ENCODE measurements at regions not wholly inside any gene's neighbourhood (a gene's known extent, or its start where the extent isn't known, plus 50 kb on each side); places are given as distances from the start of the nearest gene placed in this dataset.

- H3K36me3 ChIP-seq (ENCODE audit: control insufficient read depth in 2 of 3, insufficient read depth in 3 of 3, low read length in 3 of 3) = no peaks in the 10 kb centered on the region
- no peaks in the 10 kb centered on the region for H3K4me1 ChIP-seq (ENCODE audit: control insufficient read depth in 2 of 2, insufficient read depth in 2 of 2, low read length in 2 of 2)
- ChIA-PET POLR2A (no interaction called here), CTCF (no interaction called here)
- no peak overlapping the region for H3K4me3 ChIP-seq (ENCODE audit: low read length)
- Mint-ChIP-seq H3K27ac (no peak overlapping the region), H3K27me3 (peaks cover 0 to 10% (median 0%) of the 10 kb centered on the region in 5 donors), H3K36me3 (peaks cover 0 to 3% (median 0%) of the 10 kb centered on the region in 5 donors), H3K4me3 (no peak overlapping the region), H3K4me1 (no peaks in the 10 kb centered on the region), H3K9me3 (peaks cover 0 to 5% (median 0%) of the 10 kb centered on the region in 11 donors)
- H3K27ac ChIP-seq (ENCODE audit: low read depth, low read length) = no peak overlapping the region
- ATAC-seq (no peak), DNase-seq (no peak)
- intact Hi-C loops (cut with micrococcal nuclease) = no loop called here
- no peaks in the 10 kb centered on the region for H3K9me3 ChIP-seq (ENCODE audit: control insufficient read depth in 2 of 3, low read length in 3 of 3)
- no peaks in the 10 kb centered on the region for H3K27me3 ChIP-seq (ENCODE audit: control insufficient read depth in 2 of 2, insufficient read depth in 2 of 2, low read length in 2 of 2)
Observed at GRCh38 chr11:127601578-127601977, 601.0 kb upstream of the KIRREL3 start.

DNA sequence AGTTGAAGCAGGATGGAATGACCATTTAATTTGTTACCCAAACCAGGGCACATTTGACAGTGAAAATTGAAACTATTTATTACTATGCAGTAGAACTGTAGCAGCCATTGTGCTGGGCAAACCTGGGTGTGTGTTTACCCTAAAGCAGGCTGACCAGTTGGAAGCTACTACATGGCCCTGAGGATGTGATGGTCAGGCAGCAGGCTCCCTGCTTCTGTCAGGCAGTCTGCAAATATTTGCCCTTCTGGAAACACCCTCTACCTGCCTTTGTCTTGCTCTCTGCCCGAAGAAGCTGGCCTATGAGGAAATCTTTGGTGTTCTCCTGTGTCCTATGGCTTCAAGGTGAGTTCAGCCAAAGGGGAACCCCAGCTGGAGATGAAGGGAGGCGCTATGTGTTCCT, 600.1 kb upstream of the KIRREL3 start:
- Mint-ChIP-seq H3K4me3 (no peak overlapping the region), H3K9me3 (peaks cover 0 to 5% (median 0%) of the 10 kb centered on the region in 11 donors), H3K27ac (no peak overlapping the region), H3K4me1 (no peaks in the 10 kb centered on the region), H3K27me3 (peaks cover 0 to 15% (median 0%) of the 10 kb centered on the region in 5 donors), H3K36me3 (peaks cover 0 to 3% (median 0%) of the 10 kb centered on the region in 5 donors)
- DNase-seq (no peak), ATAC-seq (no peak)
- no peaks in the 10 kb centered on the region for H3K36me3 ChIP-seq (ENCODE audit: control insufficient read depth in 2 of 3, insufficient read depth in 3 of 3, low read length in 3 of 3)
- POLR2A ChIA-PET = no interaction called here
- H3K9me3 ChIP-seq (ENCODE audit: control insufficient read depth in 2 of 3, low read length in 3 of 3) = no peaks in the 10 kb centered on the region
- H3K27ac ChIP-seq (ENCODE audit: low read depth, low read length) = no peak overlapping the region
- CTCF ChIA-PET = no interaction called here
- no peaks in the 10 kb centered on the region for H3K27me3 ChIP-seq (ENCODE audit: control insufficient read depth in 2 of 2, insufficient read depth in 2 of 2, low read length in 2 of 2)
- intact Hi-C loops (cut with micrococcal nuclease) = no loop called here
- H3K4me1 ChIP-seq (ENCODE audit: control insufficient read depth in 2 of 2, insufficient read depth in 2 of 2, low read length in 2 of 2) = no peaks in the 10 kb centered on the region
- no peak overlapping the region for H3K4me3 ChIP-seq (ENCODE audit: low read length)

DNA sequence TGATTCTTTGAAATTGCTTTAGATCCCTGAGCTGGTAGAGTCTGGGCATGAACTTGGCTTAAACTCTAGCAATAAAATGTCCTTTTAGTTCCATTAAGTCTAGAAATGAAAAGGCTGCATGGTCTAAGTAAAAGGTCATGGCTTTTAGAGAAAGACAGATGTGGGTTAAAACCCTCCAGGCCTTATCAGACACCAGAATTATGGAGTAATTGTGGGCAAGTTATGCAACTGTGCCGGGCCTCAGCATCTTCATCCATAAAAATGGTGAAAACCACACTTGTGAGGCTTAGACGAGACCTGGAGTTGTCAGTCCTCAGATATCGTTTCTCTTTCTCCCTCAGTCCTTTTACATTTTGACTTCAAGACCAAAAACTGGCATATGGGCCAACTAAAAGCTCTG, 597.9 kb upstream of the KIRREL3 start:
- no peak overlapping the region for H3K27ac Mint-ChIP-seq
- Histone ChIP-seq H3K4me1 (ENCODE audit: control insufficient read depth in 2 of 2, insufficient read depth in 2 of 2, low read length in 2 of 2) (no peaks in the 10 kb centered on the region), H3K36me3 (ENCODE audit: control insufficient read depth in 2 of 3, insufficient read depth in 3 of 3, low read length in 3 of 3) (no peaks in the 10 kb centered on the region), H3K4me3 (ENCODE audit: low read length) (no peak overlapping the region), H3K27me3 (ENCODE audit: control insufficient read depth in 2 of 2, insufficient read depth in 2 of 2, low read length in 2 of 2) (no peaks in the 10 kb centered on the region), H3K9me3 (ENCODE audit: control insufficient read depth in 2 of 3, low read length in 3 of 3) (no peaks in the 10 kb centered on the region), H3K27ac (ENCODE audit: low read depth, low read length) (no peak overlapping the region)
- peaks cover 0 to 4% (median 0%) of the 10 kb centered on the region in 11 donors for H3K9me3 Mint-ChIP-seq
- ATAC-seq (no peak), DNase-seq (no peak)
- ChIA-PET POLR2A (no interaction called here), CTCF (no interaction called here)
- H3K4me1 Mint-ChIP-seq = no peaks in the 10 kb centered on the region
- H3K27me3 Mint-ChIP-seq = peaks cover 0 to 10% (median 0%) of the 10 kb centered on the region in 5 donors
- no peak overlapping the region for H3K4me3 Mint-ChIP-seq
- no peaks in the 10 kb centered on the region for H3K36me3 Mint-ChIP-seq
- intact Hi-C loops (cut with micrococcal nuclease) = no loop called here

GRCh38 chr11:127596433-127596832, 595.9 kb upstream of the KIRREL3 start:
- DNase-seq = no peak
- no peaks in the 10 kb centered on the region for H3K4me1 ChIP-seq (ENCODE audit: control insufficient read depth in 2 of 2, insufficient read depth in 2 of 2, low read length in 2 of 2)
- Mint-ChIP-seq H3K36me3 (no peaks in the 10 kb centered on the region), H3K27ac (no peak overlapping the region), H3K27me3 (peaks cover 0 to 5% (median 0%) of the 10 kb centered on the region in 5 donors), H3K9me3 (peaks cover 0 to 6% (median 0%) of the 10 kb centered on the region in 11 donors), H3K4me3 (no peak overlapping the region), H3K4me1 (no peaks in the 10 kb centered on the region)
- no peaks in the 10 kb centered on the region for H3K36me3 ChIP-seq (ENCODE audit: control insufficient read depth in 2 of 3, insufficient read depth in 3 of 3, low read length in 3 of 3)
- ChIA-PET POLR2A (no interaction called here), CTCF (no interaction called here)
- H3K27ac ChIP-seq (ENCODE audit: low read depth, low read length) = no peak overlapping the region
- no peak for ATAC-seq
- H3K27me3 ChIP-seq (ENCODE audit: control insufficient read depth in 2 of 2, insufficient read depth in 2 of 2, low read length in 2 of 2) = no peaks in the 10 kb centered on the region
- H3K4me3 ChIP-seq (ENCODE audit: low read length) = no peak overlapping the region
- H3K9me3 ChIP-seq (ENCODE audit: control insufficient read depth in 2 of 3, low read length in 3 of 3) = no peaks in the 10 kb centered on the region
- intact Hi-C loops (cut with micrococcal nuclease) = no loop called here

- H3K36me3 Mint-ChIP-seq = peaks cover 0 to 3% (median 0%) of the 10 kb centered on the region in 5 donors
- DNase-seq = no peak
- H3K9me3 ChIP-seq (ENCODE audit: control insufficient read depth in 2 of 3, low read length in 3 of 3) = no peaks in the 10 kb centered on the region
- no peaks in the 10 kb centered on the region for H3K27me3 ChIP-seq (ENCODE audit: control insufficient read depth in 2 of 2, insufficient read depth in 2 of 2, low read length in 2 of 2)
- intact Hi-C loops (cut with micrococcal nuclease) = no loop called here
- no peak overlapping the region for H3K27ac ChIP-seq (ENCODE audit: low read depth, low read length)
- no peaks in the 10 kb centered on the region for H3K4me1 Mint-ChIP-seq
- H3K9me3 Mint-ChIP-seq = peaks cover 0 to 6% (median 0%) of the 10 kb centered on the region in 11 donors
- no peak overlapping the region for H3K4me3 ChIP-seq (ENCODE audit: low read length)
- no peaks in the 10 kb centered on the region for H3K36me3 ChIP-seq (ENCODE audit: control insufficient read depth in 2 of 3, insufficient read depth in 3 of 3, low read length in 3 of 3)
- ChIA-PET POLR2A (no interaction called here), CTCF (no interaction called here)
- no peaks in the 10 kb centered on the region for H3K4me1 ChIP-seq (ENCODE audit: control insufficient read depth in 2 of 2, insufficient read depth in 2 of 2, low read length in 2 of 2)
- H3K4me3 Mint-ChIP-seq = no peak overlapping the region
- no peak overlapping the region for H3K27ac Mint-ChIP-seq
- no peak for ATAC-seq
- H3K27me3 Mint-ChIP-seq = peaks cover 0 to 19% (median 4%) of the 10 kb centered on the region in 5 donors
Observed at GRCh38 chr11:127592371-127592770, 591.8 kb upstream of the KIRREL3 start.

- H3K9me3 Mint-ChIP-seq = peaks cover 0 to 6% (median 0%) of the 10 kb centered on the region in 11 donors
- no peaks in the 10 kb centered on the region for H3K4me1 Mint-ChIP-seq
- Histone ChIP-seq H3K4me1 (ENCODE audit: control insufficient read depth in 2 of 2, insufficient read depth in 2 of 2, low read length in 2 of 2) (no peaks in the 10 kb centered on the region), H3K36me3 (ENCODE audit: control insufficient read depth in 2 of 3, insufficient read depth in 3 of 3, low read length in 3 of 3) (no peaks in the 10 kb centered on the region), H3K27me3 (ENCODE audit: control insufficient read depth in 2 of 2, insufficient read depth in 2 of 2, low read length in 2 of 2) (no peaks in the 10 kb centered on the region), H3K9me3 (ENCODE audit: control insufficient read depth in 2 of 3, low read length in 3 of 3) (no peaks in the 10 kb centered on the region), H3K4me3 (ENCODE audit: low read length) (no peak overlapping the region), H3K27ac (ENCODE audit: low read depth, low read length) (no peak overlapping the region)
- ATAC-seq (no peak), DNase-seq (no peak)
- H3K27me3 Mint-ChIP-seq = peaks cover 0 to 14% (median 4%) of the 10 kb centered on the region in 5 donors
- H3K27ac Mint-ChIP-seq = no peak overlapping the region
- peaks cover 0 to 3% (median 0%) of the 10 kb centered on the region in 5 donors for H3K36me3 Mint-ChIP-seq
- H3K4me3 Mint-ChIP-seq = no peak overlapping the region
- POLR2A ChIA-PET = no interaction called here
- CTCF ChIA-PET = no interaction called here
- intact Hi-C loops (cut with micrococcal nuclease) = no loop called here
Observed at GRCh38 chr11:127590314-127590713, 589.7 kb upstream of the KIRREL3 start.

GRCh38 chr11:127588431-127588830, 587.9 kb upstream of the KIRREL3 start:
- no peak overlapping the region for H3K4me3 Mint-ChIP-seq
- DNase-seq (no peak), ATAC-seq (no peak)
- H3K9me3 Mint-ChIP-seq = peaks cover 0 to 8% (median 0%) of the 10 kb centered on the region in 11 donors
- H3K4me1 Mint-ChIP-seq = no peaks in the 10 kb centered on the region
- ChIA-PET POLR2A (no interaction called here), CTCF (no interaction called here)
- Histone ChIP-seq H3K9me3 (ENCODE audit: control insufficient read depth in 2 of 3, low read length in 3 of 3) (no peaks in the 10 kb centered on the region), H3K27me3 (ENCODE audit: control insufficient read depth in 2 of 2, insufficient read depth in 2 of 2, low read length in 2 of 2) (no peaks in the 10 kb centered on the region), H3K4me3 (ENCODE audit: low read length) (no peak overlapping the region), H3K4me1 (ENCODE audit: control insufficient read depth in 2 of 2, insufficient read depth in 2 of 2, low read length in 2 of 2) (no peaks in the 10 kb centered on the region), H3K36me3 (ENCODE audit: control insufficient read depth in 2 of 3, insufficient read depth in 3 of 3, low read length in 3 of 3) (no peaks in the 10 kb centered on the region), H3K27ac (ENCODE audit: low read depth, low read length) (no peak overlapping the region)
- H3K27me3 Mint-ChIP-seq = peaks cover 0 to 14% (median 4%) of the 10 kb centered on the region in 5 donors
- intact Hi-C loops (cut with micrococcal nuclease) = no loop called here
- H3K27ac Mint-ChIP-seq = no peak overlapping the region
- H3K36me3 Mint-ChIP-seq = peaks cover 0 to 3% (median 0%) of the 10 kb centered on the region in 5 donors

Measured in naive thymus-derived CD4-positive, alpha-beta T cell (primary cell).